ENCODE measurements at regions not wholly inside any gene's neighbourhood (a gene's known extent, or its start where the extent isn't known, plus 50 kb on each side); places are given as distances from the start of the nearest gene placed in this dataset.

DNA sequence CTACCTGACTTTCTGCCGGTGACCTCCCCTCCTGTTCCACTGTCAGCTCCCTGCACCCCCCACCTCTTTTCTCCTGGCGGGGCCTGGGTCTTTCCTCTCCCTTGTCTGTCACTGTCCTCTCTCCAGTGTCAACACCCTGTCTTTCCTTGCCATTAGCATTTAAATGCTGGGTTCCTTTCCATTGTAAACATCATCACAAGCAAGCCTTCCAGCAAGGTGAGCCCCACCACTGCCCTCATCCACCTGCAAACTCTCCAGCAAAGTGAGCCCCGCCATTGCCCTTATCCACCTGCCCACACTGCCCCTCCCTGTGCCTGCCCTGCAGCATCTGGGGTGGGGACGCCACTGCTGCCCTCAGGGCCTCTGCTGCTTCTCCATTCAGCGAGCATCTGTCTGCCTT is 195.0 kb downstream of the ENGASE start:
- DNase-seq (ENCODE audit: low read depth in 2 of 3, low spot score in 2 of 3): no peak

- DNase-seq (ENCODE audit: low read depth in 2 of 3, low spot score in 2 of 3): no peak
These were observed 188.6 kb downstream of the ENGASE start for GRCh38 chr17:79263191-79263590.

GRCh38 chr17:79262624-79263023 is 188.0 kb downstream of the ENGASE start:
- DNase-seq (ENCODE audit: low read depth in 2 of 3, low spot score in 2 of 3): no peak

- no peak for DNase-seq (ENCODE audit: low read depth in 2 of 3, low spot score in 2 of 3)
These were observed 186.9 kb downstream of the ENGASE start for GRCh38 chr17:79261355-79262072.

GRCh38 chr17:79258843-79259242 is 184.2 kb downstream of the ENGASE start:
- no peak for DNase-seq (ENCODE audit: low read depth in 2 of 3, low spot score in 2 of 3)

DNA sequence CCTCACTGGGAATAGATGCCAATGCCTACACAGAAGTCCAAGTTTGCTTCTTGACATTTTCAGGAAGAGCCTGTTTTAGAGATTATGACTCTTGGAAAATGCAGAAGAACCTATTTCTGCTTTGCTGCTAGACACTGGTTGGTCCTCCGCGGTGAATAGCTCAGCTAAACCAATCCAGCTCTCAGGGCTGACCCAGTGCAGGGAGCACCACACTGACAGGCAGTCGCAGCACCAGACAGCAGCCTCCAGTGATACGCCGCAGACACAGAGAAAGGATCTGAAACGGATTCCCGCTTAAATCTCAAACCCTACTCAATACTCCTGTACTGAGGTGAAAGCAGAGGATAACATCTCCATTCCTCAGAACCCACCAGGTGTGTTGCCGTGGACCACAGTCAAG is 183.4 kb downstream of the ENGASE start:
- DNase-seq (ENCODE audit: low read depth in 2 of 3, low spot score in 2 of 3): no peak

DNA sequence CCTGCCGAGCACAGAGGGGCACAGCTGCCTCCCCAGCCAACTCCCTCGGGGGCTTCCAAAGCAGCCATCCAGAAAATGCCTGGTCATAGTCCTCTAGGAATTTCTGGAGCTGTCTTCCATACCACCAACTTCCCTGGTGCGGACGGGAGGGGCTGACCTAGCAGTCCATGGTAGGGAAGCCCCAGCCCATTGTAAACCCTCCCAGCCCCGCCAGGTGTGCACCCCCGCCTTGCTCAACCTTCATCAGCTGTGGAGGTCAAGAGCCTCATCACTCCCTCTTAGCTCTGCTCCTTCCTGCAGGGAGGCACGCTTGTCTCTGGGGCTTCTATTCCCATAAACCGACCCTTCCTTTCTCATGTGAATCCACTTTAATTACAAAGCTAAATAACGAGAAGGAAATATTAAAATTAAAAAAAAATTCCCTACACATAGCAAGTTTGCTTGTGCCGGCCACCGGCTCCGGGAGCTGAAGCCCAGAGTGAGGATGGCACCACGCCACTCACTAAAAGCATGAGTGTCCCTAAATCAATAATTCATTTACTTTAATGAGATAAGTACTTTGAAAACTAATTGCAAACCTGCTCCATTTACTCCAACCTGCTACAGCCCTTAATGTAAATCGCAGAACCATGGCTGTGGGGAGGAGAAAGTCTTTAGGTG is 181.4 kb downstream of the ENGASE start:
- no peak for DNase-seq (ENCODE audit: low read depth in 2 of 3, low spot score in 2 of 3)

- no peak for DNase-seq (ENCODE audit: low read depth in 2 of 3, low spot score in 2 of 3)
These were observed 180.8 kb downstream of the ENGASE start for GRCh38 chr17:79255456-79255855.

- DNase-seq (ENCODE audit: low read depth in 2 of 3, low spot score in 2 of 3): no peak
These were observed 180.4 kb downstream of the ENGASE start for GRCh38 chr17:79255046-79255445.

GRCh38 chr17:79252886-79253285 is 178.3 kb downstream of the ENGASE start:
- no peak for DNase-seq (ENCODE audit: low read depth in 2 of 3, low spot score in 2 of 3)

- DNase-seq (ENCODE audit: low read depth in 2 of 3, low spot score in 2 of 3): no peak
These were observed 177.2 kb downstream of the ENGASE start for GRCh38 chr17:79251824-79252223.

GRCh38 chr17:79249929-79250521 is 175.4 kb downstream of the ENGASE start:
- DNase-seq (ENCODE audit: low read depth in 2 of 3, low spot score in 2 of 3): no peak

GRCh38 chr17:79248843-79249493 is 174.3 kb downstream of the ENGASE start:
- no peak for DNase-seq (ENCODE audit: low read depth in 2 of 3, low spot score in 2 of 3)

DNA sequence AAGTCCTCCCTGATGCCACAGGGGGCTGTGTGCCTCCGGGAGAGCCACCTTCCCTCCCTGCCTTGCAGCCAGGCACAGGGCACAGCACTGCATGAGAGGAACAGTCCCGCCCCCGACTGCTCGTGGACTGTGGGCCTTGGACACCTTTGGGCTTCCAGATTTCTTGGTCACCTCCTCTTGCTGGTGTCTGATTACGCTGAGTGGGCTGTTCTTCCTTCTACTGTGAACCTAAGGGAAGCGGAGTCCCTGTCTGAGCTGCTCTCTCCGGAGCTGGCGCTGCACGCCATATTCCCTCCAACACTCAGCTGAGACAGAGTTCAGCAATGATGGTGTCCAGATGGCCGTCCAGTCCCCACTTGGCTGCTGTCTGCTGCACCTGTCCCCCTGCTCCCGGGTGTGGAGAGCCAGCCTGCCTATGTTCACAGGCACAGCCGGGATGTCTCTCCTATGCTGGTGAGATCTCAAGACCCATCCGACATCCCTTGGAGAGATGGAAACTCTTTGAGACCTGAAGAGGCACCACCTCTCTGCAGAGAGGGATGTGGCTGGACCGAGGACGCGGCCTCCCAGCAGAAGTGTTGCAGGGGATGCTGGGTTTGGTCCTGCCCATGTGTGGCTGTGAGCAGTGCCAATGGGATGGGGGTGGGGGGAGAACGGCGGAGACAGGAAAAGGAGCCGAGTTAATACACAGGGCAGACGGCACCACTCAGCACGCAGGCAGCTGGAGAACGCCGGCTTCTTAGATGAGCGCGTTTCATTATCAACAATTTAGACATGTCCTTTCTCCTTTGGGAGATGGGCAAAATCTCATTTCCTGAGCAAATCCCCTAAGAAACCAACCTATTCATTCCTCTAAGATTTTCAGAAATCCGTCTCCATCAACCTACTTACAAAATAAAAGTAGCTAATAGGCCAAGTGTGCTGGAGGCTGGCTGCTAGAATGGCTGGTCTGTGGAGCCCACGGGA is 171.9 kb downstream of the ENGASE start:
- no peak for DNase-seq (ENCODE audit: low read depth in 2 of 3, low spot score in 2 of 3)

DNA sequence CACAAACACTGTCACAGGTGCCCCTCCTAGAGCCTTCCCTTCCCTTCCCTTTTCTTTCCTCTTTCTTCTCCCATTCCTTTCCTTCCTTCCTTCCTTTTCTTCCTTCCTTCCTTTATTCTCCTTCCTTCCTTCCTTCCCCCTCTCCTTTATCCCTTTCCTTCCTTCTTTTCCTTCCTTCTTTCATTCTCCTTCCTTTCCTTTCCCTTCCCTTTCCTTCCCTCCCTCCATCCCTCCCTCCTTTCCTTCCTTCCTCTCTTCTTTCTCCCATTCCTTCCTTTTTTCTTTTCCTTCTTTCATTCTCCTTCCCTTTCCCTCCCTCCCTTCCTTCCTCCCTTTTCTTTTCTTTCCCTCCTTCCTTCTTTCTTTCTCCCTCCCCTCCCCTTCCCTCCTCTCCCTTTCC is 170.0 kb downstream of the ENGASE start:
- no peak for DNase-seq (ENCODE audit: low read depth in 2 of 3, low spot score in 2 of 3)

- no peak for DNase-seq (ENCODE audit: low read depth in 2 of 3, low spot score in 2 of 3)
These were observed 169.4 kb downstream of the ENGASE start for GRCh38 chr17:79243996-79244395.

DNA sequence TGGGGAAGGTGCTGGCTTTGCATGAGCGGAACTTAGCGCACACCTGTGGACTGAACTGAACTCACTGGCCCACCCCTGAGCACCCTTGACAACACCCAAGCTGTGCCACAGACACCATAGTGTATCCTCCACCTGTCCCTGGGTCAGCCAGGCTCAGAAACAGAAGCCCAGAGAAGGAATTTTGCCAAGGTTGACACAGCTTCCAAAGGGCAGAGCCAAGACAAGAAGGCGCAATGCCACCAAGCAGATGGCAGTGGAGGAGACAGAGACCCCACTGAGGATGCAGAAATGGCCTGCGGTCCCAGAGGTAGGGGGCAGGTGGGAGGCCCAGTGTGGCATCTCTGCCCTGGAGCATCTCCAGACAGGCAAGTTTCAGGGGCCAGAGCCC is 169.0 kb downstream of the ENGASE start:
- no peak for DNase-seq (ENCODE audit: low read depth in 2 of 3, low spot score in 2 of 3)

DNA sequence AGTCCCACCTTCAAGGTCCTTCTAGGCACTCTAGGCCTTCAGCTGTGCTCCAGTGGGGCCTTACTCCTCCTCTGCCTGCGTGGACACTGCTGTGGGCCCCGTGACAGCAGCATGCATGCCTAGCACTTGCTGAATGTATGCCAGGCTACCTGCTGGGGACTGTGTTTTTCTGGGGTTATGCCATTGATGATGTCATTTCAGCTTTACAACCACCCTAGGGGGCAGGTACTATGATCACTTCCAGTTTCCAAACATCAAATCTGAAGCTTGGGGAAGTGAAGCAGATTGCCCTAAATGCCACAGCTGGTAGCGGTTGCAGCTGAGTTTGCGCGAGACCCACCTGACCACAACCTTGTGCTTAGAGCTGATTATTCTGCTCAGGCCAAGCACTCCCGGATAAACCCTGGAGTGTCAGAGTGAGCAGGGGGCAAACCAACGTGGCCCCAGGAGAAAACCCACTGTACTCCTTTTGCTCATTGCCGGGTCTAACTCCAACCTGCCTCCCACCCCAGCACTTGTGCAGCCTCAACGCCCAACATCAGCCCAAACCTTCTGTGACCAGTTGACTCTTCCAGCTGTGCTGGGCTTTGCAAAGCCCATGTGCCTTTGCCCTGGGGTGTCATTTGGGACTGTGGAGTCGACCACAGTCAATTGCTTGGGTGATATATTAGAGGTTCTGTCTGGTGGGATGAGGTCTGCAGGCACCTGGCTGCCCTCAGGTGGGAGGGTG is 168.4 kb downstream of the ENGASE start:
- DNase-seq (ENCODE audit: low read depth in 2 of 3, low spot score in 2 of 3): no peak

- no peak for DNase-seq (ENCODE audit: low read depth in 2 of 3, low spot score in 2 of 3)
These were observed 167.8 kb downstream of the ENGASE start for GRCh38 chr17:79242393-79242792.

DNA sequence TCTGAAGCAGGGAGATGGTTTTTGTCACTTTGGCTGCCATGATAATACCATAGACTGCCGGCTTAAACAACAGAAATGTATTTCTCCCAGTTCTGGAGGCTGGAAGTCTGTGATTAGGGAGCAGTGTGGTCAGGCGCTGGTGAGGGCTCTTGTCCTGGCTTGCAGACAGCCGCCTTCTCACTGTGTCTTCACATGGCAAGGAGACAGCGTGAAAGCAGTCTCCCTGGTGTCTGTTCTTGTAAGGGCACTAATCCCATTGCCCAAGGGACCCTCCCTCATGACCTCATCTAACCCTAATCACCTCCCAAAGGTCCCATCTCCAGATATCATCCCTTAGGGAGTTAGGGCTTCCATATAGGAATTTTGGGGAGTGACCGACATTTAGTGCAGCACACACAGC is 167.0 kb downstream of the ENGASE start:
- DNase-seq (ENCODE audit: low read depth in 2 of 3, low spot score in 2 of 3): no peak

Data from hematopoietic multipotent progenitor cell (in vitro differentiated cells).